ENCODE measurements at regions not wholly inside any gene's neighbourhood (a gene's known extent, or its start where the extent isn't known, plus 50 kb on each side); places are given as distances from the start of the nearest gene placed in this dataset.

DNA sequence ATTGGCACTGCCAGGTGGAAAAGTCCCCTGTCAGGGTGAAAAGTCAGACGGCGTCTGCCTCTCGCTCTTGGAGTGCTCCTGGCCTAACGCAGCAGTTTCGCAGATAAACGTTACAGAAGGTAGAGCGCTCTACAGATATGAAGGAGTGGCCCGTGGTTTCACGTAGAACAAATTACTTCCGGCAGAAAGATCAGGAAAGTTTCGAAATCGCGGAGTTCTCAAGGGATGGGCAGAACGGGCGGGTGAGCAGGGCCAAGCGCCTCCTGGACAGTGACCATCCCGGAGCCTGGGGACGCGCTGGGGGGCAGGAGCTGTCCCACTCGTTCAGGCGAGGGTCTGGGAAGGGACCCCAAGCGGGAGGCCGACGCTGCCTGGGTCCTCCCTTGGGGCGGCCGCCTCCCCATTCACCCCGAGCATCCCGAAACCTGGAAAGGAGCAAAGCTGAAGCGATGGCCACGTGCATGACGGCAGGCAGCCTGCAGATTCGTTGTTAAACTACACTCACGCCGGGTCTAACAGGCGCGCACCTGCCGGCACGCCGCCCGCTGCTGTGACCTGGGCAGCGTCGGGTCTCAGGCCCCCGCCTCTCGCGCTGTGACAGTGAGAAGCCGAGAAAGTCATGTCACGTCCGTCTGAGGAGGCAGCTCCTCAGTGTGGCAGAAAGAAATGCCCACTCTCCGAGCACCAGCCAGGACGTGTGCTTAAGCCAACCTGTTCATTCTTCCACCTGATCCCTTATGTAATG lies 122.9 kb upstream of the SALL3 start:
- peaks cover 17% of the 10 kb centered on the region for H3K27me3 Mint-ChIP-seq
- DNase-seq, result no peak
- no peaks in the 10 kb centered on the region for H3K4me1 Mint-ChIP-seq
- ATAC-seq, result no peak
- H3K4me3 Mint-ChIP-seq, result no peak overlapping the region
- H3K9me3 ChIP-seq (ENCODE audit: control insufficient read depth, low read length, poor library complexity, severe bottlenecking), result no peaks in the 10 kb centered on the region
- peaks cover 1% of the 10 kb centered on the region for H3K36me3 Mint-ChIP-seq (ENCODE audit: low read depth)
- no peak overlapping the region for H3K27ac Mint-ChIP-seq

DNA sequence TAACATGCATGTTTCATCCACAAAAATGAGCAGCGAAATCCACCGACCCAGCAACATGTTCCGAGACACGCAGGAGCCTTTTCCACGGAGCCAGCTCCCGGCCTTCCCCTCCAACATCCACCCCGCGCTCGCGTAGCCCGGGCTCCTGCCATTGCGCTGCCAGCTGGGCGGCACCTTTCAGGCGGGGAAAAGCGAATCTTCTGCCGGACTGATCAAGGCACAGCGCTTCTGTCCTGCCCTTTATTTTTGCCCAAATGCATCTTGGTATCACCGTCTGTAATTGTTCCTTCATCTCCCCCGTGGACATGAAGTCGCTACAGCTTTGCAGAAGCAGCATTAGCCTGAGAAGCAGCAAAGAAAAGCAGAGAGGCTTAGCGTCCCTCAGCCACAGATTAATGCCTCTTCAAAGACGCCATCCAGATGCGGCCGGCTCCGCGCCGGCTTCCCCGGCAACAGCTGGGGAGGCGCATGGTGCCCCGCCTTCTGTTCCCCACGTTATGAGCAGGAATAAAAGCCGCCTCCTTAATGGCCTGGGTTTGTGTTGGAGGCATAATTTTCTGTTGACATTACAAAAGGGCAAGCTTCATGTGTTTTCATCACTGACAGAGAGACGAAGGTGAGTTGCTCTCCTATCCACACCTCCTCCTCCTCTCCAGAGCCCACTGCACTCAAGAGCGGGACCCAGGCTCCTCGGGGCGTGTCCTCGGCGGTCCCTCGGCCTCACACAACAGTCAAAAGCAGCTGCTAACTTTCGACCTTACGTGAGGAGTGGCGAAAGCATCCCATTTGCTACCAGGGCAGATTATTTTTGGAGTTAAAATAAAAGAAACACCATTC lies 122.1 kb upstream of the SALL3 start:
- Mint-ChIP-seq H3K36me3 (ENCODE audit: low read depth) (peaks cover 2% of the 10 kb centered on the region), H3K27me3 (peaks cover 22% of the 10 kb centered on the region), H3K4me1 (no peaks in the 10 kb centered on the region), H3K27ac (no peak overlapping the region), H3K4me3 (no peak overlapping the region)
- DNase-seq, result no peak
- no peak for ATAC-seq
- H3K9me3 ChIP-seq (ENCODE audit: control insufficient read depth, low read length, poor library complexity, severe bottlenecking), result no peaks in the 10 kb centered on the region

DNA sequence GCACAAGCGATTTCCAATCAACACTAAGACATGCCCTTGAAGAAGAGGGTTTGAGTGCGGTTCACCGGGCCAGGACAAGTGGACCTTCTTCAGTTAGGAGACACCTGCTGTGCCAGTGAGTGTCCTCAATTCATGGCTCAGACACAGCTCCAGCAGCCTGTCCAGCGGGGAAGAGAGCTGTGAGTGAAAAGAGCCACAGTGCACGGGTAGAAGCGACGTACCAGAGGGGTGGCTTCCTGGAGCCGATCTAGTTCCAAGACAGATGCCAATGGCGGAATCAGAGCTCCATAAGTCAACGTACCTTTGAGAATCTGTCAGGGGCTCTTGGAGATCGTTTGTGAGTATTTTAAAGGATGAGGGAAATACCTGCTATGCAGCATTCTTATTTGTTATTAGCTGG lies 119.9 kb upstream of the SALL3 start:
- H3K9me3 ChIP-seq (ENCODE audit: control insufficient read depth, low read length, poor library complexity, severe bottlenecking), result no peaks in the 10 kb centered on the region
- H3K36me3 Mint-ChIP-seq (ENCODE audit: low read depth), result peaks cover 2% of the 10 kb centered on the region
- H3K4me1 Mint-ChIP-seq, result no peaks in the 10 kb centered on the region
- ATAC-seq, result no peak
- no peak overlapping the region for H3K4me3 Mint-ChIP-seq
- H3K27ac Mint-ChIP-seq, result no peak overlapping the region
- H3K27me3 Mint-ChIP-seq, result peaks cover 34% of the 10 kb centered on the region
- no peak for DNase-seq

DNA sequence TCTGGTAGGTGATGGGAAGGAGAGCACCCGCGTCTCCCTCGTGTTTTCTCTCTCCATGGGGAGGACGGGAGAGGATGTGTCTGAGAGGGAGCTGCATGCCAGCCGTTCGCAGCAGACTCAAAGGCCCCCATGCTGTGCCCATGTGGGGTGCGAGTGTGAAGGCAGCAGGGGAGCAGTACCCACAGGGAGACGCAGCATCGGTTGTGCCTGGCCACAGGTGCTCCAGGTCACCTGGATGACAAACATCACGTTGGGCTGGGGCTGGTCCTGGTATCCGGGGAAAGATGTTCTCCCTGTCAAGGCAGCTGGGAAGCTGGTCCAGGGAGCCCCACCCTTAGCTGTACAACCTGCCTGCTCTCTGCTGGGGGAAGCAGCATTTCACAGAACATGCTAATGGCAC lies 119.5 kb upstream of the SALL3 start:
- Mint-ChIP-seq H3K27me3 (peaks cover 38% of the 10 kb centered on the region), H3K4me1 (no peaks in the 10 kb centered on the region), H3K27ac (no peak overlapping the region), H3K36me3 (ENCODE audit: low read depth) (peaks cover 2% of the 10 kb centered on the region), H3K4me3 (no peak overlapping the region)
- H3K9me3 ChIP-seq (ENCODE audit: control insufficient read depth, low read length, poor library complexity, severe bottlenecking), result no peaks in the 10 kb centered on the region
- DNase-seq (no peak), ATAC-seq (no peak)

DNA sequence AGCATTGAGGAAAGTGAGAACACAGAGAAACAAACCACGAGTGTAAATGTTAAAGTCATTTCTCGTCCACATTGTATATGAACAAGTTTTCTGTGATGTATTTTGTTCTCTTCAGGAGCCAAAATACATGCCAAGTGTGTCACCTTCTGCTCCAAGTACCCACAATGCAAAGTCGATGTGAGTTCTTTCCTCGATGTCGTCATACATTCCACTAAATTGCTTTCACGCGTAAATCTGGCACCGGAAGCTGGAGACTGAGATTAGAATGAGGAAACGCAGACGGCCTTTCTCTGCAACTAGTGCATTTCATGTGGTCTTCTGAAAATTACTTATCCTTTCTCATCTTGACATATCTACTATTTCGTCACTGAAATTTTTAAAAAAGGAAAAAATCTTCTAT lies 118.5 kb upstream of the SALL3 start:
- H3K9me3 ChIP-seq (ENCODE audit: control insufficient read depth, low read length, poor library complexity, severe bottlenecking), result no peaks in the 10 kb centered on the region
- H3K4me3 Mint-ChIP-seq, result no peak overlapping the region
- H3K36me3 Mint-ChIP-seq (ENCODE audit: low read depth), result peaks cover 2% of the 10 kb centered on the region
- no peak for ATAC-seq
- H3K4me1 Mint-ChIP-seq, result no peaks in the 10 kb centered on the region
- DNase-seq, result no peak
- peaks cover 39% of the 10 kb centered on the region for H3K27me3 Mint-ChIP-seq
- H3K27ac Mint-ChIP-seq, result no peak overlapping the region

DNA sequence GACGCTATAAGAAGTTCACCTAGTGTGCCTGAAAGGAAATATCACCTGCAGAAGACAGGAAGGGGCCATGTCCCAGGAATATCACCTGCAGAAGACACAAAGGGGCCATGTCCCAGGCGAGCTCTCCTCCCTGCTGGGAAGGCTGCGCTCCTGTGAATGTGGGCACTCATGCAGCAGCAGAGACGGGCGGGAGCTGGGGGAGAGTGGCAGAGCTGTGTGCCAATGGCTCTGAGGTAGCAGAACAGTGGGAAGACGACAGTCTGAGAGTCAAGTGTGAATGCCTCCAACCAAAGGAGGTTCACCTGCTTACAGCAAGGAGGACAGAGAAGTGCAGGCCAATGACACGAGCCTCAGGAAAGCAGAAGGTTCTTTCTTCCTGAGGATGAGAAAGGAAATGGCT lies 117.9 kb upstream of the SALL3 start:
- DNase-seq (no peak), ATAC-seq (no peak)
- Mint-ChIP-seq H3K27ac (no peak overlapping the region), H3K4me1 (no peaks in the 10 kb centered on the region), H3K27me3 (peaks cover 39% of the 10 kb centered on the region), H3K4me3 (no peak overlapping the region), H3K36me3 (ENCODE audit: low read depth) (peaks cover 2% of the 10 kb centered on the region)
- H3K9me3 ChIP-seq (ENCODE audit: control insufficient read depth, low read length, poor library complexity, severe bottlenecking), result no peaks in the 10 kb centered on the region

DNA sequence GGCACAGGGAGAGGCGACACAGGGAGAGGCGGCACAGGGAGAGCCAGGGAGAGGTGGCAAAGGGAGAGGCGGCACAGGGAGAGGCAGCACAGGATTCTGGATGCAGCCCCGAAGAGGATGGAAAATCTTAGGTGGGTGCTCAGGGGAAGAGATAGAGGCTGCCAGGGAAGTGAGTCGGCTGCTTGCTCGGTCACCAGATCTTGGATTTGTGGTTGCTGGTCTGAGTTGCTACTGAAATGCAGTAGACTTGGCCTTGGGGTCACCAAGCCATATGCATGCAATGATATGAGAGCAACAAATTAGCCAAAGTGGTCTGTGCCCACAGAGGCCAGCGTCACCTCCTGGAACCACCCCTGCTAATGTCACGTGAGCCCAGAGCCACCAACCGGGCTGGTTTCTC lies 117.2 kb upstream of the SALL3 start:
- no peak for DNase-seq
- Mint-ChIP-seq H3K27ac (no peak overlapping the region), H3K36me3 (ENCODE audit: low read depth) (peaks cover 2% of the 10 kb centered on the region), H3K4me3 (no peak overlapping the region), H3K4me1 (no peaks in the 10 kb centered on the region), H3K27me3 (peaks cover 46% of the 10 kb centered on the region)
- no peak for ATAC-seq
- no peaks in the 10 kb centered on the region for H3K9me3 ChIP-seq (ENCODE audit: control insufficient read depth, low read length, poor library complexity, severe bottlenecking)

DNA sequence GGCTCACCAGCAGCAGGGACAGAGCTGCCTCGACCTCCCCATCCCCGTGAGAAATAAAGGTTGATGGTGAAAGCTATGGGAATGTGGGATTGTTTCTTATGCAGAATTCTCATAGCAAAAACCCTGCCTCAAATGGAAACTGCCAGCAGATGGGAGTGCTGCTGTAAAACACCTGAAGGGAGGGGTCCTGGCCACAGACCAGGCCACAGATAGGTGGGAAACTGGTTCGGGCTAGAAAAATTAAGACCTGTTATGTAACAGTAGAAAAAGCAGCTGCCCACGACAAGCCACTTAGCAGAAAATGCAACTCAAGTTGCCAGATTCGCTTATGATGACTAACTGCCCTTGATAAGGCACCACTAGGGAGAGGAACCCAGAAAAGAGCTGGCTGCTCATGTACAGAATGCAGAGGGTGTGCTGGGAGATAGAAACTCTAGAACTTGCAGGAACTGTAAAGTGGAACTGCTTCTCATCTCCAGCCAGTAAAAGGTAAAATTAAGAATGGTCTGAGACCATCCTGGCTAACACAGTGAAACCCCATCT lies 114.5 kb upstream of the SALL3 start:
- ATAC-seq, result no peak
- no peaks in the 10 kb centered on the region for H3K9me3 ChIP-seq (ENCODE audit: control insufficient read depth, low read length, poor library complexity, severe bottlenecking)
- no peaks in the 10 kb centered on the region for H3K4me1 Mint-ChIP-seq
- H3K4me3 Mint-ChIP-seq, result no peak overlapping the region
- peaks cover 48% of the 10 kb centered on the region for H3K27me3 Mint-ChIP-seq
- no peak overlapping the region for H3K27ac Mint-ChIP-seq
- no peak for DNase-seq
- H3K36me3 Mint-ChIP-seq (ENCODE audit: low read depth), result peaks cover 2% of the 10 kb centered on the region

DNA sequence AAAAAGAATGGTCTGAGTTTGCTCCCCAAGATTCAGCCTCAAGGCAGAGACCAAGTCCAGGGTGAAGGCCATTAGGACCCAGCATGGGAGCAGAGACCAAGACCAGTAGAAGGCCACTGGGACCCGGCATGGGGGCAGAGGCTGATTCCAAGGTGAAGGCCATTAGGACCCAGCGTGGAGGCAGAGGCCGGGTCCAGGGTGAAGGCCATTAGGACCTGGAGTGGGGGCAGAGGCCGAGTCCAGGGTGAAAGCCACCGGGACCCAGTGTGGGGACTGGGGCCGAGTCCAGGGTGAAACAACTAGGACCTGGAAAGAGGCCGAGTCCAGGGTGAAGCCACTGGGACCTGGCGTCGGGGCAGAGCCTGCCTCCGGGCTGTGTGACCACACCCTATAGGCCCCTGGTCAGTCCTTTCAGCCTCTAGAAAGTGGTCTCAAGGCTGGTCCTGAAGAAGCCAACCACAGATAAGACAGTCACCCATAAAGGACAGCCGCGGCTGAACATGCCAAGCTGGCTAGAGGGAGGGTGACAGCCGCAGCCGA lies 113.8 kb upstream of the SALL3 start:
- H3K4me1 Mint-ChIP-seq, result no peaks in the 10 kb centered on the region
- H3K4me3 Mint-ChIP-seq, result no peak overlapping the region
- no peak overlapping the region for H3K27ac Mint-ChIP-seq
- H3K9me3 ChIP-seq (ENCODE audit: control insufficient read depth, low read length, poor library complexity, severe bottlenecking), result no peaks in the 10 kb centered on the region
- peaks cover 44% of the 10 kb centered on the region for H3K27me3 Mint-ChIP-seq
- H3K36me3 Mint-ChIP-seq (ENCODE audit: low read depth), result peaks cover 2% of the 10 kb centered on the region
- ATAC-seq, result no peak
- no peak for DNase-seq

DNA sequence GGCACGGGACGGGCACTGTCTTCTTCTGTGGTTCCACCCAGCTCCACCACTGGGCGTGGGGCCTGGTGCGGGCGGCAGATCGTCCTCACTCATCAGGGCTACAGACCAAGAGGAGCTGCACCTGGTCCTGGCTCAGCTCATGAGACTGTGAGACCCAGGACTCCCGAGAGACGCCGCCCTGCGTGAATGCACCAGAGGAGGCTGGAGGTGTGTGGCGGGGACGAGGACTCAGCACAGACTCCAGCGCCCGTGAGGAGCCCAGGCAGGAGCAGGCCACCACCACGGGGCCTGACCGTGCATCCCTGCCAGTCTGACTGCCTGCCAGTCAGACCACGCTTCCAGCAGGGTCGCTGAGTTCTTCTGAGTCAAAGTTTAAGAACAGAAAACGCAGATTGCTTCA lies 112.5 kb upstream of the SALL3 start:
- no peak for ATAC-seq
- H3K36me3 Mint-ChIP-seq (ENCODE audit: low read depth), result no peaks in the 10 kb centered on the region
- no peak for DNase-seq
- H3K4me3 Mint-ChIP-seq, result no peak overlapping the region
- no peak overlapping the region for H3K27ac Mint-ChIP-seq
- peaks cover 43% of the 10 kb centered on the region for H3K27me3 Mint-ChIP-seq
- H3K4me1 Mint-ChIP-seq, result no peaks in the 10 kb centered on the region
- H3K9me3 ChIP-seq (ENCODE audit: control insufficient read depth, low read length, poor library complexity, severe bottlenecking), result no peaks in the 10 kb centered on the region

DNA sequence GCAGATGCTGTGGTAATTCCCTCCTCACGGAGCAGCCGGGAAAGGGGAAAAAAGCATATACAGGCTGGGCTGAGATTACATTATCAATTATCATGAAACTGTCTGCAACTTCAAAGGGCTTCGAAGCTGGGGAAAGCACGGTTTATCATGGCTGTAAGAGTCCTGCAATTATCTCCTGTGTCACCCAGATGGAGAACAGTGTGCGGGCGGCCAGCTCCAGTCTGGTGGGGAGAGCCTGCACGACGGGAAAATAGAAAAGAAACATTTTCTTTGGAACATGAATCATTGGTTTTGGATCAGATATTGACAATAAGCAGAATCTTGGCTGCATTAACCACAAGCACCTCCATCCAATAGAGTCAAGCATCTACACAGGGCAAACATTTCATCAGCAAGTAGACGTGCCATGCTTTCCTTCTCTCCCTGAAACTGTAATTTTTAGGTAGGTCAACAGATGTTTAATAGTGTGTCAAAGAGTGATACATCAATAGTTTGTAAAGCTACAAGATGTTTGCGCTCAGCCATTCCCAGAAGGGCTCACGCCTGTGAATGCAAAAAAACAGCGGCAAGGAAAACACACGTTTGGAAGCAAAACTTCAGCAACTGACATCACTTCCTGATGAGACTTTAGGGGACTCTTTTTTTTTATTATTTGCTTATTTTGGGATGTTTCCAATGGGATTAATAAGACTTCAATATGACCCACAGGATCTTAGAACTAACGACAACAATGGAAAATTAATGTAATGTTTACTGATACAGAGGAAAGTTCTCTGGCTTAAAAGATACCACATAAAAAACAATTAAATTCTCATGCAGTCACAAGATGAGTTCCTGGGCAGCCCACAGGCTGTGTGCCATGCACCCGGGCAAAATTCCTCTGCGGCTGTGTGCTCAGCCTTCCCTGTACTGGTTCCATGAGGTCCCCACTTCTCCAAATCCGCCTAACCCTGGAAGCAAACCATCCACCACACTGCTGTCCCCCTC lies 111.0 kb upstream of the SALL3 start:
- DNase-seq (no peak), ATAC-seq (no peak)
- no peak overlapping the region for H3K4me3 Mint-ChIP-seq
- H3K27ac Mint-ChIP-seq, result no peak overlapping the region
- no peaks in the 10 kb centered on the region for H3K36me3 Mint-ChIP-seq (ENCODE audit: low read depth)
- H3K4me1 Mint-ChIP-seq, result no peaks in the 10 kb centered on the region
- H3K9me3 ChIP-seq (ENCODE audit: control insufficient read depth, low read length, poor library complexity, severe bottlenecking), result no peaks in the 10 kb centered on the region
- peaks cover 32% of the 10 kb centered on the region for H3K27me3 Mint-ChIP-seq

DNA sequence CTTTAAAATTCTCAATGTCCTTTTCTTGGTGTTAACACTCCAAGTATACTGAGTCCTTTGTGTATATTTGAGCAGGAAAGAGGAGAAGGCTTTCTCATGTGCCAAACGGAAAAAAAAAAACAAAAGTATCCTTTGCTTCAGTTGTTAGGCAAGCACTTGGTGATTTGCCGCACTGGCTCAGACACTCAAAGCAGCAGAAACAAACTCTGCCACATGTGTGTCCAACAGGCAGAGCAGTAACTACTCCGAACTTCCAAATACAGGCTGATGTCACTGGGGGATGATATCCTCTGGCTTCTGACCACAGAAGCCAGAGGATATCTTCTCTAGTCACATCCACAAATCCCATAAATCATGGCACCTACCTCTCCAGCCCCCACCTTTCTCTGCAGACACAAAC lies 108.0 kb upstream of the SALL3 start:
- Mint-ChIP-seq H3K27ac (no peak overlapping the region), H3K4me1 (no peaks in the 10 kb centered on the region), H3K27me3 (peaks cover 39% of the 10 kb centered on the region), H3K36me3 (ENCODE audit: low read depth) (no peaks in the 10 kb centered on the region), H3K4me3 (no peak overlapping the region)
- no peaks in the 10 kb centered on the region for H3K9me3 ChIP-seq (ENCODE audit: control insufficient read depth, low read length, poor library complexity, severe bottlenecking)
- DNase-seq, result no peak
- ATAC-seq, result no peak

Measured in T-helper 17 cell (primary cell).